ENCODE measurements at regions not wholly inside any gene's neighbourhood (a gene's known extent, or its start where the extent isn't known, plus 50 kb on each side); places are given as distances from the start of the nearest gene placed in this dataset.

DNA sequence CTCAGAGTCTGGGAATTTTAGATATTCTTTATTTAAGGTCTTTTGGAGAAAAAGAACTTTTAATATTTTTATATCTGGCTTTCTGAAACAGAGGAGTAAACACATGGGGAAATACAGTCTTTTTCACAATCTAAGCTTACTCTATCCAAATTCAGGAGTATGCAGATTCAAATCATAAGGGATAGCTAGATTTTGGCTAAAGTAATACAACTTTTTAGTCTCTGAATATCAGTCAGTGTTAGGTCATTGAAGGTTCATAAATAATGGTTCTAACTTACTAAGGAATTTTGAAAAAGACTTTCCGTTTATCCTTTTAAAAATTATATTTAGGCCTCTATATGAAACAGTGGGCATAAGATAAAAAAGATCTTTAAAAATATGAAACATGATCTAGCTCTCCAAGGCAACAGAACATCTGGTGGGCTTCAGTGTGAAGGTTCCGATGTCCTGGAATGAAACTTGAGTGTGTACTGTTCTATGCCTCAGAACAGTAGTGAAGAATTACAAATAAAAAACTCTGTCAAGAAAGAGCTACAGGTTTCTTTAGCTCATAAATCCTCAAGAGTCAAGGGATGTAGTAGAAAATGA is 165.2 kb upstream of the PDGFD start:
- TF ChIP-seq CTCF (IDR thresholded peaks at IDR 0.05; ENCODE audit: low read depth, low read length) (no peak), POLR2A (IDR thresholded peaks at IDR 0.05; ENCODE audit: extremely low read depth, insufficient read length) (no peak), MYC (IDR thresholded peaks at IDR 0.05; ENCODE audit: low read depth, low read length) (no peak)
- TF ChIP-seq, protein P1, sequence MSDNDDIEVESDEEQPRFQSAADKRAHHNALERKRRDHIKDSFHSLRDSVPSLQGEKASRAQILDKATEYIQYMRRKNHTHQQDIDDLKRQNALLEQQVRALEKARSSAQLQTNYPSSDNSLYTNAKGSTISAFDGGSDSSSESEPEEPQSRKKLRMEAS (IDR thresholded peaks at IDR 0.05; ENCODE audit: low read depth, low read length) = no peak
